OCI-LY7 (cell line): ENCODE measurements at regions not wholly inside any gene's neighbourhood (a gene's known extent, or its start where the extent isn't known, plus 50 kb on each side); places are given as distances from the start of the nearest gene placed in this dataset.

ENCODE experiments used
- BruUV-seq: library from RNA; stranded (reverse); fragments of 400-500 nt; replicated peaks from 2 replicates; lab custom pipeline; 2021; lab: Mats Ljungman, UMichigan
- CTCF ChIA-PET: fragments of 300-600 bp; sonication (Branson Sonifier 250); formaldehyde crosslinking; loops from one replicate; lab custom pipeline; 2022; ENCODE audit warnings: antibody characterized with exemption; ENCODE audit not compliant: unreplicated experiment; lab: Charles Lee
- POLR2A ChIA-PET: fragments of 300-600 bp; sonication (Branson Sonifier 250); formaldehyde crosslinking; loops from one replicate; lab custom pipeline; 2022; ENCODE audit warnings: antibody characterized with exemption; lab: Charles Lee
- DNase-seq: peaks from one replicate; pipeline ENCODE4 v3.0.0-alpha.2; 2015; ENCODE audit warnings: low spot score
- H2AFZ ChIP-seq: fragments of 200-600 bp; sonication (generic), shearing (Covaris generic); 2 replicates; pipeline ENCODE4 v1.6.1; 2014; ENCODE audit warnings: mild to moderate bottlenecking, antibody characterized with exemption, low read length, moderate library complexity
- H3K27ac ChIP-seq: fragments of 200-600 bp; sonication (generic); 2 replicates; pipeline ENCODE4 v1.5.1; 2014; ENCODE audit warnings: mixed run types, low read depth, mild to moderate bottlenecking, moderate library complexity, low read length, inconsistent platforms; ENCODE audit not compliant: poor library complexity, severe bottlenecking
- H3K36me3 ChIP-seq: fragments of 200-600 bp; sonication (generic); 2 replicates; pipeline ENCODE4 v1.6.1; 2014; ENCODE audit warnings: mild to moderate bottlenecking, antibody characterized with exemption, low read length, moderate library complexity, mixed read lengths; ENCODE audit not compliant: insufficient read depth
- H3K4me1 ChIP-seq: fragments of 200-600 bp; sonication (generic); 2 replicates; pipeline ENCODE4 v1.5.1; 2014; ENCODE audit warnings: mild to moderate bottlenecking, low read length; ENCODE audit not compliant: insufficient read depth, poor library complexity, severe bottlenecking
- H3K4me2 ChIP-seq: fragments of 200-600 bp; sonication (generic); 2 replicates; pipeline ENCODE4 v1.6.1; 2014; ENCODE audit warnings: mild to moderate bottlenecking, low read length
- H3K4me3 ChIP-seq: fragments of 200-600 bp; sonication (generic); 2 replicates; pipeline ENCODE4 v1.5.1; 2014; ENCODE audit warnings: mild to moderate bottlenecking, low read depth, low read length; ENCODE audit not compliant: poor library complexity, severe bottlenecking
- H3K79me2 ChIP-seq: fragments of 200-600 bp; sonication (generic); 2 replicates; pipeline ENCODE4 v1.6.1; 2016; ENCODE audit warnings: low read depth, mild to moderate bottlenecking, low read length, moderate library complexity, mixed read lengths; ENCODE audit not compliant: insufficient read depth
- H3K9me2 ChIP-seq: fragments of 200-600 bp; sonication (generic); 2 replicates; pipeline ENCODE4 v1.6.1; 2016; ENCODE audit warnings: mild to moderate bottlenecking, low read length, mixed read lengths; ENCODE audit not compliant: insufficient read depth
- H3K9me3 ChIP-seq: fragments of 200-600 bp; sonication (generic); 2 replicates; pipeline ENCODE4 v1.6.1; 2014; ENCODE audit warnings: mild to moderate bottlenecking, mixed run types, low read length, mixed read lengths
- H4K20me1 ChIP-seq: fragments of 200-600 bp; sonication (generic); 2 replicates; pipeline ENCODE4 v1.6.1; 2014; ENCODE audit warnings: mild to moderate bottlenecking, antibody characterized with exemption, low read length, moderate library complexity, mixed read lengths; ENCODE audit not compliant: insufficient read depth
- EZH2phosphoT487 ChIP-seq: fragments of 200-600 bp; sonication (generic); IDR thresholded peaks from 2 replicates; pipeline ENCODE4 v1.6.1; 2018; ENCODE audit warnings: low read depth, borderline replicate concordance, mild to moderate bottlenecking, mixed run types, antibody characterized with exemption, low read length, moderate library complexity, mixed read lengths
- intact Hi-C: fragments of 100-400 bp; cut with micrococcal nuclease; formaldehyde crosslinking; loops from one replicate; pipeline ENCODE4 v1.10.0; 2022; ENCODE audit not compliant: unreplicated experiment
- TF ChIP-seq, protein P1 (sequence below): fragments of 200-600 bp; sonication (generic); conservative IDR thresholded peaks from 2 replicates; pipeline ENCODE4 v1.5.1; 2014; ENCODE audit warnings: mild to moderate bottlenecking, antibody characterized with exemption, low read length, moderate library complexity, mixed read lengths

DNA sequence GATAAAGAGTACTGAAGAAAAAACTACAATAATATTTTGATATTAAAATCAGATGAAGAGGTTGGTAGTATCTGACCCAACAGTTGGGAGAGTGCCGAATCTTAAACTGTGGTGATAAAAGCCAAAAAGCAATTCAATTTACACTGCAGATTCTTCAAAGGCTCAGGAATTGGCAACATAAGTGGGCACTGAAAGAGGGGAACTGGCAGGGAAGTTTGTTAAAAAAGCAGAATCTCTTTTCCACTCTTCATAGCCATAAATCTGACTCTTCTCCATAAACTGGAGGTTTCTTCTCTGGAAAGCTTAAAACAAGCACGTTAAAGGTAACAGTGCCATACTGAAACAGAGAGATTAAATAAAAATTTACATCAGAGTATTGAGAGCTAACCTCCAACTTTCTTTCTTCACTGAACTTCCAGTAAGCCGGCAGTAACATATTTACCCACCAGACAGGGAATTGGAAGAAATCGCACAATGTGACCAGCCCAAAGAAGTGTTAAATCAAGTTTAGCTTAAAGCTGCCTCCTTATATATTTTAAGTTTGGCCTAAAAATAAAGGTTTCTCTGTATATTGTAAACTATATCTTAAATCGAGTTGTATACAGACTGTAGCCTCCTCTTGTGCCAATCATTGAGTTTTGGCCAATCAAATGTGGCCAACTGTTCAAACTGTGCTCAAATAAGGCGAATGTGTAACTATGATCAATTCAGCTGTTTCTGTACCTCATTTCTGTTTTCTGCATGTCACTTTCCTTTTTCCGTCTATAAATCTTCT is 358.3 kb downstream of the NXPE2 start:
- Histone ChIP-seq H3K79me2 (no peaks in the 10 kb centered on the region), H3K4me3 (no peak overlapping the region), H3K27ac (no peak overlapping the region), H3K9me2 (no peaks in the 10 kb centered on the region), H4K20me1 (no peaks in the 10 kb centered on the region), H3K9me3 (no peaks in the 10 kb centered on the region), H3K4me2 (no peak overlapping the region), H3K4me1 (no peaks in the 10 kb centered on the region), H3K36me3 (no peaks in the 10 kb centered on the region), H2AFZ (no peak overlapping the region)
- DNase-seq: no peak
- CTCF ChIA-PET: no interaction called here
- TF ChIP-seq, protein P1, sequence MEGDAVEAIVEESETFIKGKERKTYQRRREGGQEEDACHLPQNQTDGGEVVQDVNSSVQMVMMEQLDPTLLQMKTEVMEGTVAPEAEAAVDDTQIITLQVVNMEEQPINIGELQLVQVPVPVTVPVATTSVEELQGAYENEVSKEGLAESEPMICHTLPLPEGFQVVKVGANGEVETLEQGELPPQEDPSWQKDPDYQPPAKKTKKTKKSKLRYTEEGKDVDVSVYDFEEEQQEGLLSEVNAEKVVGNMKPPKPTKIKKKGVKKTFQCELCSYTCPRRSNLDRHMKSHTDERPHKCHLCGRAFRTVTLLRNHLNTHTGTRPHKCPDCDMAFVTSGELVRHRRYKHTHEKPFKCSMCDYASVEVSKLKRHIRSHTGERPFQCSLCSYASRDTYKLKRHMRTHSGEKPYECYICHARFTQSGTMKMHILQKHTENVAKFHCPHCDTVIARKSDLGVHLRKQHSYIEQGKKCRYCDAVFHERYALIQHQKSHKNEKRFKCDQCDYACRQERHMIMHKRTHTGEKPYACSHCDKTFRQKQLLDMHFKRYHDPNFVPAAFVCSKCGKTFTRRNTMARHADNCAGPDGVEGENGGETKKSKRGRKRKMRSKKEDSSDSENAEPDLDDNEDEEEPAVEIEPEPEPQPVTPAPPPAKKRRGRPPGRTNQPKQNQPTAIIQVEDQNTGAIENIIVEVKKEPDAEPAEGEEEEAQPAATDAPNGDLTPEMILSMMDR: no peak
- no peak for TF ChIP-seq EZH2phosphoT487
- no TSS peak for BruUV-seq
- intact Hi-C loops: no loop called here
- POLR2A ChIA-PET: no interaction called here

DNA sequence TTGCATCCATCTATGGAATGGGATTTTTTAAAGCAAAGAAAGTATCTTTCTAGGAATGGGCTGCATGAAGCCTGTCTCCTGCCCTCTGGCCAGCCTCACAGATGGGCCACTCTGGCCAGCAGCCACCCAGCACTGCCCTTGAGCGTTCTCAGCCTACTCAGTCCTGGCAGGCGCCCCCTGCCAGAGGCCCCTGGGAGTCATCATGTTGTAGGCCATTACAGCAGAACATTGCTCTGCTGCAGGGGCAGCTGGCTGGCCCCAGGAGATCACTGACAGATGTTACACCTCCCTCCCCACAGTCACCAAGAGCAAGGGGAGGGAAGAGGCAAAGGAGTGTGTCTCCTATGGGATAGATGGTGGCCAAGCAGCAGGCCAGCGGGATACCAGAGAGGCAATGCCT is 363.7 kb downstream of the NXPE2 start:
- H3K27ac ChIP-seq: no peak overlapping the region
- CTCF ChIA-PET: no interaction called here
- no peak for TF ChIP-seq EZH2phosphoT487
- TF ChIP-seq, protein P1: no peak
- H4K20me1 ChIP-seq: no peaks in the 10 kb centered on the region
- no peaks in the 10 kb centered on the region for H3K9me3 ChIP-seq
- H3K4me2 ChIP-seq: no peak overlapping the region
- H3K9me2 ChIP-seq: no peaks in the 10 kb centered on the region
- DNase-seq: no peak
- H3K4me1 ChIP-seq: no peaks in the 10 kb centered on the region
- no peak overlapping the region for H3K4me3 ChIP-seq
- no peaks in the 10 kb centered on the region for H3K36me3 ChIP-seq
- no peaks in the 10 kb centered on the region for H3K79me2 ChIP-seq
- no TSS peak for BruUV-seq
- intact Hi-C loops: no loop called here
- no peak overlapping the region for H2AFZ ChIP-seq
- POLR2A ChIA-PET: no interaction called here

DNA sequence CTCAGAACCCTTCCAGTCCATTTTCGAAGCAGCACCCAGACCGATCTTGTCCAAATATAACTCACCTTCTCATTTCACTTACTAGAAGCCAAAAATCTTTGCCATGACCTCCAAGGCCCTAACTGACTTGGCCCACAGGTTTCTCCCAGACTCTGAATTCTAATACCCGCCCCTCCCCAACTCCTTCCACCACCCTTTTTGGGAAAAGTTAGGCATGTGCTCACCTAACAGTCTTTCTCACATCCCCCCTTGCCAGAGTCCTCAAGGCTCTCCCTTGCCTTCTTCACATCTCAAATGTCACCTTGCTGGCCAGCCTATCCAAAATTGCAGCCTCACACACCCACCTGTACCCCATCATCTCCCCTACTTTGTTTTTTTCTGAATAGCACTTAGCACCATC is 369.3 kb downstream of the NXPE2 start:
- Histone ChIP-seq H3K4me2 (no peak overlapping the region), H3K27ac (no peak overlapping the region), H2AFZ (no peak overlapping the region), H3K4me3 (no peak overlapping the region), H3K36me3 (no peaks in the 10 kb centered on the region), H4K20me1 (no peaks in the 10 kb centered on the region), H3K9me3 (no peaks in the 10 kb centered on the region), H3K79me2 (no peaks in the 10 kb centered on the region), H3K4me1 (no peaks in the 10 kb centered on the region), H3K9me2 (no peaks in the 10 kb centered on the region)
- no peak for TF ChIP-seq EZH2phosphoT487
- TF ChIP-seq, protein P1: no peak
- ChIA-PET POLR2A (no interaction called here), CTCF (no interaction called here)
- intact Hi-C loops: no loop called here
- BruUV-seq: no TSS peak
- no peak for DNase-seq
